GM18861 (cell line): ENCODE measurements at regions not wholly inside any gene's neighbourhood (a gene's known extent, or its start where the extent isn't known, plus 50 kb on each side); places are given as distances from the start of the nearest gene placed in this dataset.

ENCODE experiments used
- ATAC-seq: cut with Tn5 transposase; IDR thresholded peaks from one replicate; pipeline ENCODE4 v1.9.1; 2021; ENCODE audit not compliant: unreplicated experiment

DNA sequence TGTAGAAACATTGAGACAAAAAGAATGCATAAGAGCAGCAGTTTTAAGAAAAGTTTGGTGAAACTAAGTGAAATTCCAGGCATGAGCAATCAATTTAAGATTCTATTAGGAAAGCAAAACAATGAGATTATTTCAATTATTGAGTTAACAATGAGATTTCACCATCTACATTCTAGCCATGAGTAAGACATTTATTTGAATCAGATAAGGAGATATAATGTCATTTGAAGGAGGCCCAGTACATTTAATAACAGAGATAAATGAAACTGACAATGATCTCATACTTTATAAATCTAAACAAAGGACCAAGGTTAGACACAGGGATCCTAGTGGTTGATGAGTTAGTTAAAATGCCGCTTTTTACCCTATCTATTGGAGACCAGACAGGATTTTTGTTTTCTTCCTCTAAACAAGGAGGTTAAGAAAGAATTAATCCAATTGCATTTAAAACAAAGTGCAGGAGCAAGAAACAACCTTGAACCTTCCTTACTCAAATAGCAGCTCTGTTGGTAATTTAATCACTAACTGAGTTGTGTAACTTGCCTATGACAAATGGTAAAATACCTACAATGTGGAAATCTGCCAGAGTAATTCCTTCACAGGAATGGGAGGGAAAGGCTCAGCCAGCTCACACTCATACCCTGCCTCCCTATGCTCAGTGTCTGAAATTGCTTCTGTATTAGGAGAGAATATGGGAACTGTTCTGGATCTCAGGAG, 103.5 kb upstream of the NR3C1 start:
- ATAC-seq, result no peak

- ATAC-seq, result no peak
Measured at GRCh38 chr5:143505934-143506333, 102.4 kb upstream of the NR3C1 start.

DNA sequence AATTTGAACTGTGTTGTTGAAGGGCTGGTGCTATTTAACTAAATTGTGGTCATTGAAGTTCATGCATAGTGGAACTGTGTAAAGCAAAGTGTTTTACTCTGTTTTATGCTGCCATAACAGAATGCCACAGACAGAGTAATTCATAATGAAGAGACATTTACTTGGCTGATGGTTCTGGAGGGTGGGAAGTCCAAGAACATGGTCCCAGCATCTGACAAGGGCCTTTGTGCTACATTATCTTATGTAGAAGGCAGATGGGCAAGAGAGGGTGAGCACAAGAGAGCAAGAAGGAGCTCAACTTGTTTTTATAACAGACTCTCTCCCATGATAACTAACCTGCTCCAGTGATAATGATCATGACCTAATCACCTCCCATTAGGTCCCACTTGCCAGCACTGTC, 101.9 kb upstream of the NR3C1 start:
- ATAC-seq, result no peak

DNA sequence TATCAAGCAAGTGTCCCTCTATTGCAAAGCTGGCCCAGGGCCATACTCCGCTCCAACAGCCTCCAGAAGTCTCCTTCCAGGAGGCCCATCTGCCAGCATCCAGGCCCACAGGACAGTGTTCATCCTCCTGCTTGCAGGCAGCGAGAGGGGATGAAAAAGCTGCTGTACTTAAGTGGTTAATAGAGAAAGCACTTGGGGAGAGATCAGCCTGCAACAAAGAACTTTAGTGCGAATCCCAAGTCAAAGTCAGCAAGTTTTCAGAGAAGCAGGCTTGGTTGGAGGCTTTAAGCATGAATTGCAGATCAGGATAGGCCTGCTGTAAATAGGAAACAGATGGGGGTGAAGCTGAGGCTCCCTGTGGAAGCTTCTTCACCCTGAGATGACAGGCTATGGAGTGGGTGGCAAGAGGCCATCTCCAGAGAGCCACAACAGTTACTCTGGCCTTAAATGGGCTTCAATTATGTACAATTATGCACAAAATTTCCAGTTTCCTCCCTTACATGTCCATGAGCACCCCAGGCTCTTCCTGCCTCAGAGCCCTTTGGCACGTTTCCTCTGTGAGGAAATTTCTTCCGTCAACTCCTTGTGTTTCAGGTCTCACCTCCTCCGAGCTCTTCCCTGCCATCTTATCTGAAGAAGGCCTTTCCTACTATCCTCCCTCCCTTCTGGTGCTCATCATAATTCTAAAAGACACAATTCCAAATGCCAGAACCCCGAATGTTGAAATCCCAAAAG, 98.0 kb upstream of the NR3C1 start:
- no peak for ATAC-seq

DNA sequence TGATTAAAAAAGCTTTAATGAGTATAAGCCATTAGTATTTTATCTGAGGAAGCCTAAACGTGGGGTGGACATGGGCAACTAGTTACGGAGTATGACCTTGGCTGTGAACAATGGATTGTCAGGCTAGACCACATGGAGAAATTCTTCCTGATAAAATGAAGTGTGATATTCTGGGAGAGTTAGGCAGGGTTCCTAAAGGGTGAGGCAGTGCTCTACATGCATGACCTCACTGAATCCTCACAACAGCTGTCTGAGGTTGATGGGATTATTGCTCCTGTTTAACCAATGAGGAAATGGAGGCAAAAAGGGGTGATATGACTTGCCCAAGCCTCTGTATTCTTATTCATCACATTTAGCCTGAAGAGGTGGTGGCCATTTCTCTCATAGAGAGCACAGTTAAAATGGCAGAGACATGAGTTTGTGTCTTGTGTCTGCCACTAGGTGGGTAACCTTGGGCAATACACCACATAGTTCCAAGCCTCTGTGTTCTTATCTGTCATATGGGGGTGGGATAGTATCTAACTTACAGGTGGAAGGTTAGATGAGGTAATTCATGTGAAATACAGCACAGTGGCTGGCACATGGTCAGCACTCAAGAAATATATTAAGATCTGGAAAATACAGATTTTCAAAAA, 96.1 kb upstream of the NR3C1 start:
- no peak for ATAC-seq

DNA sequence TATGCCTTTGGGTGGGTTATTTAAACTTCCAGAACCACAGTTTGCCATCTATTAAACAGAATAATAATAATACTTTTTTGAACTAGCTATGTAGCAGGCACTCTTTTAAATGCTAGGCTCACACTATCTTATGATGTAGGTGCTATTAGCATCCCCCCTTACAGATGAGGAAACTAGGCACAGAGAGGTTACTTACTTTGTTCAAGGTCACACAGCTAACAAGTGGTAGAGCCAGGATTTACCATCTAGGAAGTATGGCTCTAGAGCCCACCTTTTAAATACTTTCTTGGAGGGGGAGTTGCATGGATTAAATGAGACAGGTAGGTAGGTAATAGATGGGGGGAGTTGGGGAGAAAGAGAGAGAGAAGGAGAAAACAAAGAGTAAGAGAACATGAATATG, 95.3 kb upstream of the NR3C1 start:
- no peak for ATAC-seq

GRCh38 chr5:143497749-143498148, 94.3 kb upstream of the NR3C1 start:
- no peak for ATAC-seq

- no peak for ATAC-seq
Measured at GRCh38 chr5:143496943-143497342, 93.5 kb upstream of the NR3C1 start.

DNA sequence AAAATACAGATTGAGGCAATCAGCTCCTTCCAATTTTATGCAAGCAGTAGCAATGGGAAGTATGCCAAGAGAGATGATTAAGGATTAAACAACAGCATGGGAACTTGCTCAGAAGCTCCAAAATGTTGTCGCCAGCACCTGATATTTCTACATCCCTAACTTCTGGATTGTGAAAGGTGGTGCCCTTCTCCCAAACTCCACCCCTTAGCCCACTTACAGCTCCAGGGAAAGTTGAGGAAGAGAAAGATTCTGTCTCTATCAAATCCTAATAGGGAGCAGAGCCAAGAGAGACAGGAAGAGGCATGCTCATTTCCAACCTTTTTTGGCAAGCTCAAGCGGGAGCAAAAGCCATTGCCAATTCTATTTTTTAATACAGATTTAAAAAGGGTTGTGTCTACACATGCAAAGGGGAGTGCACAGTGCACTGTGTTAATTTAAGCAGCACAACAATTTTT, 92.4 kb upstream of the NR3C1 start:
- ATAC-seq, result no peak

DNA sequence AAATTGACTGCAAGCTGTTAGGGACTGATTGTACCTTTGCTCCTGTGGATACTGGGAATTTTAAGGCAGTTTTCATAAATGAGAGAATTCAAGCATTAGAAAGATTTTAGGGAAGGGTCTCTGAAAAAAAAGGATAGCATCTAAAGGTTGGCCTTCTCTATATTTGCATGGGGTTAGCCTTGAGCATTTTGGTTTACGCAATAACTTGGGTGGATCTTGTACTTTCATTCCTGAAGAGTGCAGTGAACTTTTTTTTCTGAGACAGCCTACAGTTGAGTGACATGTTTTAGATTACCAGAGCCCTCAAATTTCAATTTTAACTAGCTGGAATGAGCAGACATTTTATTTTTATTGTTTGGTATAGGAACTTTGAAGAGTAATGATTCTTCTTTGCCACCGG, 91.6 kb upstream of the NR3C1 start:
- ATAC-seq, result no peak

- no peak for ATAC-seq
Measured at GRCh38 chr5:143494595-143494994, 91.1 kb upstream of the NR3C1 start.

DNA sequence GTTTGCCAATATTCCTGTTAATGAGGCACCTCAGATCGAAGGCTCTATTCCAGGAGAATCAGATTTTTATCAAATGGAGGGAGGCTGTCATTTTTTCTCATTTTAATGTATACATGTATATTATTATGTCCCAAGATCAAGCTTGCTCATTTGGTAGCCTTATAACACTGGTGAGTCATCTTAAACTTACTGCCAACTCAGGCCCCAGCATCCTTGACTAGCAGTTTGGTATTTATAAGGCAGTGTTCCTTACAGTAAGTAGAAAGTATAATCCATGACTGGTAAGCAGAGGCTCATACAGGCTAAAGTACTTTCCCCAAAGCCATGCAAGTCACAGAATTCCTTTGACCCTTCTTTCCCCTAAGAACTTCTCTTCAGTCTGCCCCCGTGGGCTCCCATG, 90.7 kb upstream of the NR3C1 start:
- no peak for ATAC-seq

GRCh38 chr5:143492783-143493182, 89.3 kb upstream of the NR3C1 start:
- no peak for ATAC-seq

DNA sequence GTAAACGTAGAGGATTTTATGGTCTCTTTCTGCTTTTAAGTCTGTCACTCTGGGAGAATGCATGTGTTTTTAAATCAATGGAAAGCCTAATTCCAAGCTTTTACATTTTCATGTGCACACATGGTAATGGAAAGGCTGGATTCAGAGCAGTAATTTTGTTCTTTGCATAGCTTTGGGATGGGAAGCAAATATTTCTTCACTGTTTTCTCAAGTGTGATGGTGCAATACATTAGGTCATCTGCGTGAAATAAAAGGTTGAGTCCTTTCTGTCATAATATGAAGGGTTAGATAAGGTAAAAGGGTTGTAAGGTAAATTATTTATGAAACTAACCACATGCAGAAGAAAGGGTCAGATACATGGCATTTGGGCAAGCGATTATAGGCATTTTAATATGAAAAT, 88.2 kb upstream of the NR3C1 start:
- no peak for ATAC-seq

DNA sequence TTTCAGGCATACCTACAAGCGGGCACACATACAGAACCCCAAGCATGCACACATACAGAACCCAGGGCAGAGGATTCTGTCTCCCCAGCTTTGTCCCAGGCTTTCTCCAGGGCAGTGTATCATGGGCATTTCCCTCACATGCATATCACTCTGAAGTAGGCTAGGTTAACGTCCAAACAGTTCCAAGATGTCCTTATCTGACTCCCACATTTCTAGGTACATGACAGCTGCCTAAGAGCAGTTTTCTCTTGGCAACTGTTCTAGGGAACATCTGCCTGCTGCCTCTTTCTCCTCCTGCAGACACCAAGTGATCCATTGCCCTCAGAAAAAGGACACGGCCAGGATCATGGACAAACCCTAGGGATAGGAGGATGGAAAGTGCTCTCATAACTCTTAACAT, 84.9 kb upstream of the NR3C1 start:
- no peak for ATAC-seq

DNA sequence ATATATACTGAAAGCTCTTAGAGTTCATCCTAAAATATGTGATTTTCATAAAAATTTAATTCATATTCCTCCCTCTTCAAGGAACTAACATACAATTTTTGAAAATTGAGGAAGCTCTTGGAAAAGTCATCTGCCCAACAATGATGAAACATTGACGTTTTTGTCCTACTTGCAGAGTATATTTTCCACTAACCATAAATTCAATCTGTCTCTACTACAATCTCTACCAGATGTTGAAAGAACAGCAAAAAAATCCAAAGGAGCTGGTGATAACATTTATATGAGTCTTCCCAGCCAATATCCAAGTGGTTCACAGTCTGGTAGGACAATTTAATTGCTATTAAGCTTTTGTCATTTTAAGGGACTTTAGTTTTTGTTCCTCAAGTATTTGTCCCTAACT, 81.1 kb upstream of the NR3C1 start:
- ATAC-seq, result no peak

DNA sequence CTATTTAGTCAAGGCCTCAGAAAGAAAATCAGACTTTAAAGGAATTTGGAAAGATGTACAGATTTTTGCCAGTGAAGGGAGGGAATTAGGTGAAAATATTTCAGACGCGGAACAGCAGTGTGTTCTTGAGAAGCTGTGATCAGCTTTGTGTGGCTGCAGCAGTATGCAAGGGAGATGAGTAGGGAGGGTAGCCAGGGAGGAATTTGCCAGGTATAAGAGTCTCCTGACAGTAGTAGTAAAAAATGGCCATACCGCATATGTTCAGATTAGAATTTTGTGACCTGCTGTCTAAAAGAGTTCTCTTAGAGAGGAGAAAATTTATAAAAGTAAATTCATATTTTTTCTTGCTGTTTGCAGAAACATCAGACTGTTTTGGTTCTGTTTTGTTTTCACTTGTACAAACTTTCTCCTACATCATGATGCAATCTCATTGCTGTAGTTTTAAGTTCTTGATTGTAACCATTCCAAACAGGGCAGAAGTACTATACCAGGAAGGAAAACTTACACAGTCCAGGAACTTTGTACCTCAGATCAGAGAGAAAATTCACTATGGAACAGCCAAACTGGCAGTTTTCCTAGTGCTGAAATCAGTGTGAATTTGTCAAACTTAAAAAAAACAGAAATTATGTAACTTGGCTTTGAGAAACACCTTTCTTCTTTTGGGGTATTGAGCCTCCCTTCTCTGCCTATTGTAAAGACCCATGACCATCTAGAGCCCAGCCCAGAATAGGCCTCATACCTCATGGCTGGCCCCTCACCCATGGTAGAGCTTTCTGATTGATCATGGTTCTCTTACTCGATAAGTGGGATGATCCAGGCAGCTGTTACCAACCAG, 78.4 kb upstream of the NR3C1 start:
- no peak for ATAC-seq

GRCh38 chr5:143480001-143480400, 76.5 kb upstream of the NR3C1 start:
- ATAC-seq, result no peak

DNA sequence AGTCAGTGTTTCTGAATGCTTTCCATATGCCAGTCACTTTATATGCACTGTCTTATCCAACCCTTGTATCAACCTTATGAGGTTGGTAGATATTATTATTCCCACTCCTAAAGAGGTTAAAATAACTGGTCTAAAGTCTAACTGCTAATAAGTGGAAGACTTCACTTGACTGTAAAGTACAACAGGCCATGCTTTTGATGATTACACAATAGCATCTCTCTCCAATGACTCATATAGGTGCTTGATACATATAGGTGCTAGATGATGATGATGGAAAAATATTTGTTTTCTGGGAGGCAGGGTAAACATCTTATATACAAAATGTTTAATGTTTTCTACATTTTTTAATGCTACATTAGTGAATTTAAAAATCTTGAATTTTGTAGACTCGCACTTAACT, 75.9 kb upstream of the NR3C1 start:
- ATAC-seq, result no peak

- ATAC-seq, result no peak
Measured at GRCh38 chr5:143476601-143477211, 73.2 kb upstream of the NR3C1 start.

DNA sequence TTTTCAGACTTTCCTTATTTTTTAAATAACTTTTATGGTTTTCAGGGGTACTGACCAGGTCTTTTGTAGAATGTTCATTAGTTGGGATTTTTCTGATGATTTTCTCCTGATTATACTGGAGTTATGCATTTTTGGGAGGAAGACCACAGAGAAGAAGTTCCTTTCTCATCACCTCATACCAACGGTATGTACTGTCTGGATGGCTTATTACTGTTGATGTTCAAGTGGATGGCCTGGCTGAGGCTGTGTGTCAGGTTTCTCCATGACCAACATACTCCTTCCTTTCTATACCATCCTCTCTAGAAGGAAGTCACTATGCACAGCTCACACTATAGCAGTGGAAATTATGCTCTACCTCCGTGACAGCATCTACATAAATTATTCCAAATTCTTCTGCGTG, 71.1 kb upstream of the NR3C1 start:
- ATAC-seq, result no peak
